HG03442 (cell line): ENCODE measurements at regions not wholly inside any gene's neighbourhood (a gene's known extent, or its start where the extent isn't known, plus 50 kb on each side); places are given as distances from the start of the nearest gene placed in this dataset.
"Not testable (repeated sequence)": the region's sequence is repeated elsewhere in the genome, so short reads cannot be mapped to it uniquely, and the experiment has no call there.

Source experiments
- ATAC-seq: cut with Tn5 transposase; IDR thresholded peaks from one replicate; pipeline ENCODE4 v1.9.1; 2021; ENCODE audit warnings: mild to moderate bottlenecking, moderate library complexity; ENCODE audit not compliant: unreplicated experiment

DNA sequence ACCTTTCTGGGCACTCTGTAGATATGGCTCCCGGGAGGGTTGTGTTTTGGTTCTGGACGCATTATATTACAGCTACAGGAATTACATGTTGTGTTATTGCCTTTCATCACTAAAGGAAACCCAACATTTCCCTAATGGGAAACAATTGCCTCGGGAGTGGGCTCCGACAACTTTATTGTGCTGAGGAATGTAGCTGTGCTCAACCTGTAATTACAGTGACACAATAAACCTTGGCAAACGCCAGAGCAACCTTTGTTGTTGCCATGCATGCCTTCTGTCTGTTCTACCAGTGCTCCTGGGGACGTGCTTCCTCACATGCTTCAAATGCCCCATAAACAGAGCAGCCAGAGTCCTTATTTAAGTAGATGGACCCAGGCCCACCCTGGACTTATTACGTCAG lies 182.4 kb downstream of the DIRAS2 start:
- no peak for ATAC-seq

DNA sequence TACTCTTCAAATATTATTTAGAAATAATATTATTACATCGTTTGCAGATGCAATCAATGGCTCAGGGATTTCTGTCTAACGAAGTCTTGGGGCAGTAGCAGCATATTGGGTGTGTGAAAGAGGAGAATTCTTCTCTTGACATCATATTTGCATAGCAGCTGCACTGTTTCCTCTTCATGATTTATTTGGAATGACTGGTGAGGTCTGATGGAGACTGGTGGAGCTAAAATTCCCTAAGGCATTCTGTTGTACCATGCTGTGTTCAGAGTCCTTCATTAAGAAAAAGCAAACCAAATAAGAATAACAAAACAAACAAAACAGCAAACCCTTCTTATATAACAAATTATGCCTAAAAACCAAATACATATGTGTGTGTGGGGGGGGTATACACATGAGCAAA lies 177.6 kb downstream of the DIRAS2 start:
- no peak for ATAC-seq

DNA sequence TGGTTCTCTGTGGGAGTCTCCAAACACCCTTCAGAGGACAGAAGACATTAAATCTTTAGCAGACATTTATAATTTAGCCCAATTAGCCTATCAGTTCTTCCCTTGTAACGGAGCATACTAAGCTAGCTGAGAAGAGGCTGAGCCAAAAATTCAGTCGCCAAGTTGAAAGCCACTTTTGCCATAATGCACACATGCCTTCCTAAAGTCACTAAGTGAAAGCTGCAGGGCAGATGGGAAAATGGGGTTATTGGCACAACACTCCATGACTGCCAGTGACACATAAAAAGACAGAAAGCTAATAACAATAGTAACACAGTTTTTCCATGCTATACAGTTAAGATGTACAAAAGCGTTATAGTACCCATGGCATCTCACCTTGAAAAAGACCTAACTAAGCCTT lies 176.2 kb downstream of the DIRAS2 start:
- no peak for ATAC-seq

DNA sequence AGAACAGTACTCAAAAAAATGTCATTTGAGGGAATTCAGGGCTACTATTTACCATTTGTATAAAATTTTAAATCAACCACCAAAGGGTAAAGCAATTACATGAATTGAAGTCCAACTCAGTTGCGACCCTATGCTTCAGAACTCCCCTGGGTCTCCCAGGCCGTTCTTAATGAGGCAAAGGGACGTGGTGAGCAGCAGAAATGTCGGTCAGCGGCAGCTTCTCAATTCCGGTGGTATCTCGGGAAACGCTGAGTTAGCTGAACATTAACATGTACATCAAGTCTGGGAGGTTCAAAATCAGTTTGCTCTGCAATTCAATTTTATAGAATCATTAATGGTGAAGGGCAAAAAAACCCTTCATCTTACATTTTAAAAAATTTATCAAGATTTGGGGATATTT lies 173.2 kb downstream of the DIRAS2 start:
- no peak for ATAC-seq

DNA sequence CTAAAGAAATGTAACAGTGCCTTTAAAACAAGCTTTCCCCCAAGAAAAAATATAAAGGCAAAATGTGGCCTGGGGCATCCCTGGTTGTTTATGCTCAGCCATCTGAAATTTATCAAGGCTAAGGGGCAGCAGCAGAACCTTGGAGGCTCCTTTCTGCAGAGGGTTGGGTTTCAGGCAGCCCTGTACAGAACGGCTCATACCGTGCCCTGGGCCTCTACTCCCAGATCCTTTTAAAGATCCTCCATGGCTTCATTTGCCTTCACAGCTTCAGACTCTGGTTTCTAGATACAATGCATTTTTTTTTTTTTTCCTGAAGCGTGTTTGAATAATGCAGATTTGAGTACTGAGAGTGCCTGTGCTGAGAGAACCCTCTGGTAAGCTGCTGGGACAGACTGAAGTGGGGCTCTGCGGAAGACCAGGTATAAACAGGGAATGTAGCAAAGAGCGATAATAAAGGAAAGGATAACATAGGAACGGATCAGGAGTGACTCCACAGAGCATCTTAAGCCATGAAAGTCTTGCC lies 172.7 kb downstream of the DIRAS2 start:
- ATAC-seq = no peak

DNA sequence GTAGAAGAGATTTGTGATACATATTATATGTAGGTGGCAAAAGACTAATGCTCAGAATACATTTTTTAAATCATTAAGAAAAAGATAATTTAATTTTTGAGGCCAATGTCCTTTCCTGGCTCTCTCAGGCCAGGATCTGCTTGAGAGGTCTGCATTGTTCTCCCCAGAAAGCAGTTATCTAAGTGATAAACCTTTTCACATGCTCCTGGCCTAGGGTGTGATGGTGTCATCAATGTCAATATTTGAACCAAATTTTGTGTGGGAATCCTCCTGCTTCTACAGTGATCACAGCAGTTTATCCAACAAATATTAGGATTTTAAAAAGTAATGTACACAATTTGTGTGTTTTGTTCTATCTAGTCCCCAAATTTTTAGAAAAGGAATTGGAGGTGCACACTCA lies 166.6 kb downstream of the DIRAS2 start:
- ATAC-seq = no peak

DNA sequence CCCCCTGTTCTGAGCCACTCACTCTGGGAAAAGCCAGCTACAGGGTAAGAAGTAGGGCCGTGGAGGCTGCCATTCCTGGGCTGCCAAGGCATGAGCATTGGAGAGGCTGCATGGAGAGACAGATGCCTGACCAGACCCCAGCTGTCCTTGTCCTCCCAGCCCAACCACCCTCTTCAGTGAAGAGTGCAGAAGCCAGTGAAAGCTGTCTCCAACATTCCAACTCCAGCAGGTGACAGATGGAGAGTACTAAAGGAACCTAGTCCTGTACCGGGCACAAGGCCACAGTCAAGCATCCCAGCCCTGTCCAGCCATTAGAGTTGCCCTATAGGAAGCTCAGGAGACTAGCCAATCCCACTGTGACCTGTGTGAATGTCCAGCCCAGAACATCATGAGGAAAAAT lies 165.1 kb downstream of the DIRAS2 start:
- no peak for ATAC-seq

DNA sequence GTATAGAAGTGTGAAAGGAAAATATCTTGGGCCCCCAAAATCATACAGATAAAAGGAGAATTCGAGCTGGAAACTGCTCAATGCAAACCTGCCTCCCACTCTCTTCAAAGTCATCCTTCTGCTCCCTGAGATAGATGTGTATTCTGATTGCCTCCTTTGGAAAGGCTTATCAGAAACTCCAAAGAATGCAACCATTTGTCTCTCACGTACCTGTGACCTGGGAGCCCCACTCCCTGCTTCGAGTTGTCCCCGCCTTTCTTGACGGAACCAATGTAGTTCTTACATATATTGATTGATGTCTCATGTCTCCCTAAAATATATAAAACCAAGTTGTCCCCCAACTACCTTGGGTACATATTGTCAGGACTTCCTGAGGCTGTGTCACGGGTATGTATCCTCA lies 163.8 kb downstream of the DIRAS2 start:
- ATAC-seq = no peak

DNA sequence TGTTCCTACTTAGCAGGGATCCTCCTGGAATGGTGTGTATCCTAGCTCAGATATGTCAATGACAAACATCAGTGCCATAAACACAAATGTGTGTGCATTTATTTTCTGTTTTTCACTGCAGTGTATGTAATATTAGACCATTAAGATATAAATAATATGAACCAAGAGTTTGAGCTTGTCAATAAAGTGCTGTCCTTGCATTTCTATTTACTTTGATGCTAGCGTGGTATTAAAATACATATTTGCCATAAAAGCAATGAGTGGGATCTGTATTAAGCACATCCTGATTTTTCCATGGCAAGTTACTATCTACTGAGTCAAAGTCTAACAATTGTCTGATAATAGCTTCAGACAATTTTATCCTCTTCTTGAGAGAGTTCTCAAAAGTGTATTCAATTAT lies 157.6 kb downstream of the DIRAS2 start:
- no peak for ATAC-seq

DNA sequence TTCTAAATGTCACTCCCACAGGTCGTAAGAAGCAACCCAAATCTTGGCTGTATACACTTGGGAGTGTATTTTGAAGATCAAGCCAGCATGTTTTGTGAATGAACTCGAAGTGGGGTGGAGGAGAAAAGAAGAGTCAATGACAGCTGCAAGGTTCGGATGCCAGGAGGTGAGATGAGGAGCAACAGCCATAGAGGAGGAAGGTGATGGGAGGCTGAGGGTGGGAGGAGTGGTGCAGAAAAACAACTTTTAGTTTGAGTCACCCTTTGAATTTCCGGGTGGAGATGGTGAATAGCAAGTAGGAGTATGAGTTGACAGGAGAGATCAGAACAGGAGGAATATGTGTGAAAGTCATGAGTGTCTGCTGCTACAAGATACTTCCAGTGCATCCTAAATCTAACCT lies 153.6 kb downstream of the DIRAS2 start:
- no peak for ATAC-seq

DNA sequence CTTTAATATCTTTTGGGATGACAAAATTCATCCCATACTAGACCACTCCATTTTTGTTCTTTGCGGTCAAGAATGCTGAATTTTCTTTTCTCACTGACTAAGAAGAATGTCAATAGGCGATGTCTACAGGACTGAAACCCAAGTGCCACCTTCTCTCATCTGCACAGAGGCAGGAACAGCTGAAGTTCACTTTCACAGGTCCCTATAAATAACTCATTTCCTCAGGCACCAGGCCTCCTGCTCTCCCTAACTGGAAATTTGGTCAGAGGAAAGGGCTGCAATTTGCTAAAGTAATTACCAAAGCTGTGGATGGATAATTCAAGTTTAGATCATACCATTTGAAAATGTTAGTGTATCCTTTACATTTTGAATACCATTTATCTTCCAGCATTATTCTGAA lies 142.9 kb downstream of the DIRAS2 start:
- no peak for ATAC-seq

DNA sequence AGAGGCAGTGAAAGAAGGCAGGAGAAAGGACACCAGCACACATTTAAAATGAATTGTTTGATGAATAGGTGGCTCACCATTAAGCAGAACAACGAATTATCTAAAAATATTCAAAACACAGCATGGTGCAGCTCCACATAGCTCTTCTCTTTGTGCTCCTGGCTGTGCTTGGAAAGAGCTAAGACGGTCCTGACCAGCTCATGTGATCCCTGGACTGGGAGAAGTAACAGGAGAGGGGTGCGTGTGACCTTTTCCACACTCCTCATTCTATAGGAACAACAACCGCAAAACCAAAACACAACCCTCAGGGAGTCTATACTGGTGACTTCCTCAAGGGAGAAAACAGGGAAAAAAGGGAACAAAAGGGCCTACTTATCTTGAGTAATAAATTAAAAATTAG lies 140.5 kb downstream of the DIRAS2 start:
- ATAC-seq = no peak

DNA sequence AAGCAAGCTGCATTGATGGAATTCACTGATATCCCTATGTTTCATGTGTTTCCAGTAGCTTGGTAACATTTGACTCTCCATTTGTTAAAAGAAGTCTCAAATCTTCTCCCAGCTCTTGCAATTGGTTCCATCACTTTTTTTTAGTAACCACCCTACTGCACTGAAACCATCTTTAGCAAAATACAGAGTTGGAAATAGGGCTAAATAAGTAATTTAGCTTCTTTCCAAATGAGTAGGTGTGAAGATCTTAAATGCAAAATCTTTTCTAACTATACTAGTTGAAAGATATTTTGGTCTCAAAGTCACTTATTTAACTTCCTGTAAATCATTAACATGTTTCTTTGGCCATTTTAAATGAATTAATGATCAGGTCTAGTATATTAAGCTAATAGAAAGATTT lies 138.1 kb downstream of the DIRAS2 start:
- ATAC-seq = peak; percentile 49

DNA sequence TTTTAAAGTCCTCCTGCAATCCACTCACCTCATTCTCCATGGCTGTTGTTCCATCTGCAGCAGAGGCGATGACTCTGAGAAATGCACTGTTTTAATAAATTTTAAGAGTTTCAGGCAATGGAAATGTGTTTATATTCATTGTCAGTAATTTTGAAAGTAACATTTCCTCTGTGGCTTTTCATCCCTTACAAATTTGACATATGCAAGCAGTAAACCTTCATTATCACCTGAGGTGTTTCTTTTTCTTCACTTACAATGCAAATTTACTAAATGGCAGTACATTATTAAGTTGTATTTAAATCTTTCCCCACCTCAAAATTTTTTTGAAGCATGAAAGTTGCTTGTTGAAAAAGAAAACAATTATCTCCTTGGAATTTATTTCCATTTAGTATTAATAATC lies 136.9 kb downstream of the DIRAS2 start:
- no peak for ATAC-seq

DNA sequence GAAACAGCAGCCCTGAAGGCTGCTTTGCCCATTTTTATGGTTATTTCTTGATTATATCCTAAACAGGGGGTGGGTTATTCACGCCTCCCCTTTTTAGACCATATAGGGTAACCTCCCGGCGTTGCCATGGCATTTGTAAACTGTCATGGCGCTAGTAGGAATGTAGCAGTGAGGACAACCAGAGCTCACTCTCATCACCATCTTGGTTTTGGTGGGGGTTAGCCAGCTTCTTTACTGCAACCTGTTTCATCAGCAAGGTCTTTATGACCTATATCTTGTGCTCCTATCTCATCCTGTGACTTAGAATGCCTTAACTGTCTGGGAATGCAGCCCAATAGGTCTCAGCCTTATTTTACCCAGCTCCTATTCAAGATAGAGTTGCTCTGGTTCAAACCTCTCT lies 136.2 kb downstream of the DIRAS2 start:
- ATAC-seq = not testable (repeated sequence)

DNA sequence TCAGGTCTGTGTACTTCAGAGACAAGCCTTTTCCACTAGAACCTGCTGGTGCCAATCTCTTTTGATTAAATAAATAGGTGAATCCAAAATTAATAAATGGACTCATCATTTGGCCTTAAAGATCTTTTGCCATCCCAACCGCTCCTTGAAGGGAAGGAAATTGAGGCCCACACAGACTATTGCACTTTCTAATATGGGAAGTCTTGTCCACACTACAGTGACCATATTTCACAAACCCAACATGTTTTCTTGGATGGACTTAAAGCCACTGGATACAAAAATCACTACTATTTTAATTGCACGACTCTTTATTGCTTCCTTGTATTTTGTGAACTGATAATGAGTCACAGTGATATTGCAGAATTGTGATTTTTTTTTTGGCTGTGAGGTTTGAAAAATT lies 135.0 kb downstream of the DIRAS2 start:
- no peak for ATAC-seq

DNA sequence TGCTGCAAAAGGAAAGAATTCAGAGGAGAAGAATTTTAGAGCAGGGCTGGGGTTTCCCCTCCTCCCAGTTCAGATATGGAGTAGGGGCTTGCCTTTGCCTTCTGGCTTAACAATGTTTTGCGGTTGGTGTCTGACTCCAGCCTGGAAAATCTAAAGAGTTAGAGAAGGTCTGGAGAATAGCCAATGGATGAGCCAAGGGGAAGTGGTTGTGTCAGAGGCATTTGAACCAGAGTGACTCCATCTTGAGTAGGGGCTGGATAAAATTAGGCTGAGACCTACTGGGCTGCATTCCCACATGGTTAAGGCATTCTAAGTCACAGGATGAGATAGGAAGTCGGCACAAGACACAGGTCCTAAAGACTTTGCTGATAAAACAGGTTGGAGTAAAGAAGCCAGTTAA lies 133.7 kb downstream of the DIRAS2 start:
- no peak for ATAC-seq

DNA sequence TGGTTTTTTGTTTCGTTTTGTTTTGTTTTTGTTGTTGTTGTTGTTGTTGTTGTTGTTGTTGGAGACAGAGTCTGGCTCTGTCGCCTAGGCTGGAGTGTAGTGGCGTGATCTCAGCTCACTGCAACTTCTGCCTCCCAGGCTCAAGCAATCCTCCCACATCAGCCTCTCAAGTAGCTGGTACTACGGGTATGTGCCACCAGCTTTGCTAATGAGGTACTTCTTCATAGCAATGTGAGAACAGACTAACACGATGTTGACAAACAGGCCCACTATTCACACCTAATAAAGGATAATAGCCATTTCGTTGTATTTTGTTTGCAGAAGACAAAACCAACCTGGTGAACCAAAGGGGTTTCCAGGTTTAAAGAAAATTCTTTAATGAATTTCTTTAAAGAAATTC lies 130.9 kb downstream of the DIRAS2 start:
- no peak for ATAC-seq

DNA sequence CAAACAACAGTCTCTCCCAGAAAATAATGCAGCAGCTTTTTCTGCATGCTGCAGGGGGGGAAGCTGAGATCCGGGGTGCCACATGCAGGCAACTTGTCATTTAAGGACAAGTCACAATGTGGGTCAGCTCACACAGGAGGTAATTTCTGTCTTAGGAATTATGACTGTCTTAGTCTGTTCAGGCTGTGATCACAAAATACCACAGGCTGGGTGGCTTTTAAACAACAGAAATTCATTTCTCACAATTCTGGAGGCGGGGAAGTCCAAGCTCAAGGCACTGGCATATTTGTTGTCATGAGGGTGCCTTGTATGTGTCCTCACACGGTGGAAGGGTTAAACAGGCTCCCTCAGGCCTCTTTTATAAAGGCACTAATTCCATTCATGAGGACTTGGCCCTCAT lies 127.7 kb downstream of the DIRAS2 start:
- ATAC-seq = no peak

DNA sequence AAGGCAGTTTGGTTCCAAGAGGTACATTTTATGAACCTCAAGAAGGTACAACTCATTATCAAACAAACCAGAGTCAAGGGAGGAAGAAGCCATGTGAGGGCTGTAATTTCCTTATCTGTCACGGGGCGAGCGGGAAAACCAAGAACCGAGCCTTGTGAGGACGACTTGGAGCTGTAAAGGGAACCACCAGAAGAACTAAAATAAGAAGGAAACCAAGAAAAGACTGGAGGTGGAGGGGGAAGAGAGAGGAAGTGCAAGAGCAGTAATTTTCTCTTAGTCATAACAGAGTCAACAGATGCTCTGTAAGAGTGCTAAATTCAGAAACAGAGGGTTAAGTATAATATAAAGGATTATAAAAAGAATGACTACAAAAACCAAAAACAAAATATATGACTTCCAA lies 127.1 kb downstream of the DIRAS2 start:
- ATAC-seq = no peak

DNA sequence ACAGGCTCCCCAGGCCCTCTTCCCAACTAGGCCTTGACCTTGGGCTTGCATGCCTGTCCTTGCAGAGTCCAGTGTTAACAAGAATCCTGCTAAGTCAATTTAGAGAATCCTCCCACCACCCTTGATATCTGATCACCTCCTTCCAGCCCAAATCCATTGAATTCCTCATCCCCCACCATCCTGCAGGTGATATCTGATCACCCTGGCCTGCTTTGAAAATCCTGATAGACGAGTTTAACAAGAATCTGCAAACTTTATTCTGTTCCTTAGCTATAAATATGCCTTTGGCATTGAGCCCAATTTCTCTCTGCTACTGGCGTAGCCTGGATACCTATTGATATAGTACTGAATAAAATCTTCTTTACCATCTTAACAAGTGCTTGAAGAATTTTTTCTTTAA lies 125.5 kb downstream of the DIRAS2 start:
- ATAC-seq = no peak

DNA sequence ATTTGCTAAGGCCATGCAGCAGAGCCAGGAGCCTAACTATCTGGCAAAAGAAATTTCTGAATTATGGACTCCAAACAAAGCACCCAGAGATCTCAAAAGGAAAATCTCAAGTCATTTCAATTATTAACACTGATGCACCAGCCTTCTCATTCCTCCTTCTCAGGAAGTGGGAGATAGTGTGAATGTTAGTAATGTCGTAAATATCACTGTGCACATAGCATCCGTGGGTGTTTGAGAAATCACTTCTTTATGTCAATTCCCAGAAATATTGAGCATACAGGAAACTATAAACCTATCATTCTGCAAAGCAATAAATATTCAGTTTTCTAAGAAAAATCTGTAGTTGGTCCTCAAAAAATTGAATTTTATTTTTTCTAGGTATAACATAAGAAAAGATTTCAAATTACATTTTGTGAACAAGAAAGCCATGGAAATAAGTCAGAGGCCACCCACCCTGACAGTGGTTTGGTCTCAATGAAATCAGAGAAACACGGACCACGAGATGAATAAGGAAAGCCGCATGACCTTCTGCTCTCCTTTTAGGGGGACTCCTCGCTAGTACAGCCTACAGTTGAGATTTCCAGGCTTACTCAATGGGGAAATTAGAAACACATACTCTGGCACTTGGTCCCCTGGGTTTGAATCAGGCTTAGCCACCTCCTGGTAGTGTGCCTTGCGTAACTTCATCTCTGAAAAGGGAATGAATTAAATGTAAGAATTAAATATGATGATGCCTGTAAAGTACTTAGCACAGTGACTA lies 120.6 kb downstream of the DIRAS2 start:
- ATAC-seq = no peak

DNA sequence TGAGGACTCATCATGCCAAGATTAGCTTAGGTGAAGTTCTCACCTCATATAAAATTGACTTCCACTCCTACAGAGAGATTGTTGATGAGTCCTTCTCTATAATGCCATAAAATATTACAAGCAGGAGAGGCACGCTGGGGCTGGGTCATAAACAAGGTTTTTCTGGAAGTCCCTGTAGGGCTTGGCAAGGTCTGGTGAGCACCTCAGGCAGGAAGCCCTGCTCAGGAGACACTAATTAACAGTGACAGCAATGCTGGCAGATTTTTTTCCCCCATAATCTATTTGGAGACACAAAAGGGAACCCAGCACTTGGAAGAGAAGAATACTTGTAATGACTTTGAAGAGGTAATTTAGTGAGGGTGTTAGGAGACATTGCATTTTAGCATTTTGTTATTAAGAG lies 118.7 kb downstream of the DIRAS2 start:
- no peak for ATAC-seq
